Activated naive CD4-positive, alpha-beta T cell treated with anti-CD3 and anti-CD28 coated beads, Interleukin-2, amount 50 U/mL, for 72 hours (primary cell): ENCODE measurements at regions not wholly inside any gene's neighbourhood (a gene's known extent, or its start where the extent isn't known, plus 50 kb on each side); places are given as distances from the start of the nearest gene placed in this dataset.

Experiments used
- ATAC-seq, 2 donors: fragments of 150-1000 bp; cut with Tn5 transposase; 2 replicates each; pipeline ENCODE4 v1.10.0; 2021; ENCODE audit warnings: mild to moderate bottlenecking in 2 of 2, moderate library complexity in 2 of 2
- DNase-seq, 2 donors: peaks; one replicate each; pipeline ENCODE4 v3.0.0; 2021 to 2022; ENCODE audit warnings: low spot score in 2 of 2
- H3K27ac Mint-ChIP-seq, 2 donors: one replicate each; pipeline ENCODE4 v1.8.0; 2022; ENCODE audit warnings: mild to moderate bottlenecking in 2 of 2, mixed read lengths in 2 of 2
- H3K36me3 Mint-ChIP-seq, 2 donors: one replicate each; pipeline ENCODE4 v1.8.0; 2022; ENCODE audit warnings: mixed read lengths in 2 of 2
- H3K9me3 Mint-ChIP-seq, 2 donors: one replicate each; pipeline ENCODE4 v1.8.0; 2022; ENCODE audit warnings: mixed read lengths in 2 of 2

GRCh38 chr18:59054496-59055287 is 85.0 kb upstream of the SEC11C start:
- DNase-seq (no peak), ATAC-seq (no peak)
- Mint-ChIP-seq H3K36me3 (no peaks in the 10 kb centered on the region), H3K27ac (no peak overlapping the region), H3K9me3 (no peaks in the 10 kb centered on the region)

DNA sequence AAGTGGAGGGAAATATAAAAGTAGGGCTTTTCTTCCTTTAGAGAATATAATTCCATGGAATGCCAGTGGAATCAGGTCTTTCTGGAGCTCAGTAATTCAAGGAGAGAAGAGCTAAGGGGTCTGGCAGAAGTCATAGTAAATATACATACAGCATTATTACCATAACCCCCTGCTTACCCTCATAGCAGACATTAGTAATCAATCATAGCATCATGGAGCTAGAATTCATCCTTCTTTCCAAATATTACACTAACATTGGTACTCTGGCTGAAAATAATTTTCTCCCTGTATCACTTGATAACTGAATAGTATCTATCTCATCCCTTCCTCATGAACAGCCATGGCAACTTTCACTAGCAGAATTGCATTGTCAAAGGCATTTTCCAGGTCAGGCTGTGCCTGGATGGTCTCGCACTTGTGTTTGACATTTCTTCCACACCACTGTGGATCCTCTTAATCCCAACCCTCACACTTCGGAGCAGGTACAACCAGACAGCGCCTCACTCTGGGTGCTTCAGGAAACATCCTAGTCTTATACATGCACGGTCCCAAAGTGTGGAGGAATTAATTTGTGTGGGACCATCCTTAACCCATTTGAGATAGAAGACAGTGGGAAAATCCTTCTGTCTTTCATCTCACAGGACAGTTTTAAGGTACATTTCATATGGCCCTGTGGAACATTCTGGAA is 84.2 kb upstream of the SEC11C start:
- DNase-seq = no peak
- peak overlapping the region in 1 of 2 donors; percentile 8 for H3K27ac Mint-ChIP-seq
- no peak for ATAC-seq
- no peaks in the 10 kb centered on the region for H3K36me3 Mint-ChIP-seq
- no peaks in the 10 kb centered on the region for H3K9me3 Mint-ChIP-seq

DNA sequence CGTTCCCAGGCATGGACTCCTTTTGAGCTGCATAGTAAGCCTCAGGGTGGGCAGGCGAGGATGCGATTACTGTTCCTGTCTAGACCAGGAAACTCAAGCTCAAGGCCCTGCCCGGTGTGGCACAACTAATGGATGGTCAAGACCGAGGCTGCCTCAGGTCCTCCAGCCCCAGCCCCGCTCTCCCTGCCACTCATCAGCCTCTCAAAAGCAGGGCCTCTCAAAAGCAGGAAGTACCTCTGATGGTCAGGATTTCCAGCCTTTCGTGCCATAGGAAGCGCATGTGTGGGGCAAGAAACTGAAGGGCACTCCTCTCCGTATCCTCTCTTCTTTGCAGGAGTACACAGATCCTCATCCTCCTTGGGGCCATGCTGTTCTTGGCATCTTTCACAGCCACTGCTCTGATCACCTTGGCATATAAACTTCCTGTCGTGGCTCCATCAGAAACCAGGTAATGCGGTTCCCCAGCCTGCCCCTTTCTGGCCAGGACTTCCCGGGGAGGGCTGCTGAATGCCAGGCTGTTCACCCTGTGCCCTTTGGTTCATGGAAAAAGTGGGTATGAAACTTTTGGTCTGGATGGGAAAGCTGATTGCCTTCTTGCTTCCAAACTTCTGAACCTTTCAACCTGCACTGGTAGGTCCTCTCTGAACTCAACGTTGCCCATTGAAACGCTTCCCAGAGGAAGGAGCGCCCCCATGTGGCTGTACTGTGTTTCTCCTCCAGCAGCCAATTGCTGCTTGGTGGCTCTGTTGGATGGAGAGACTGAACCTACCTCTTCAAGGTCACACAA is 82.8 kb upstream of the SEC11C start:
- DNase-seq (peak in 1 of 2 donors; percentile 79), ATAC-seq (peak; percentile 58 to 78)
- Mint-ChIP-seq H3K9me3 (no peaks in the 10 kb centered on the region), H3K27ac (no peak overlapping the region), H3K36me3 (no peaks in the 10 kb centered on the region)

- H3K9me3 Mint-ChIP-seq = no peaks in the 10 kb centered on the region
- ATAC-seq (no peak), DNase-seq (no peak)
- H3K27ac Mint-ChIP-seq = no peak overlapping the region
- H3K36me3 Mint-ChIP-seq = no peaks in the 10 kb centered on the region
These were observed 82.2 kb upstream of the SEC11C start for GRCh38 chr18:59057493-59057795.

- ATAC-seq = no peak
These were observed 81.7 kb upstream of the SEC11C start for GRCh38 chr18:59057969-59058368.

GRCh38 chr18:59059140-59059539 is 80.5 kb upstream of the SEC11C start:
- Mint-ChIP-seq H3K36me3 (no peaks in the 10 kb centered on the region), H3K9me3 (no peaks in the 10 kb centered on the region), H3K27ac (no peak overlapping the region)
- ATAC-seq (no peak), DNase-seq (no peak)

More at GRCh38 chr18:59057969-59058368, 81.7 kb upstream of the SEC11C start:
- Mint-ChIP-seq H3K9me3 (no peaks in the 10 kb centered on the region), H3K27ac (no peak overlapping the region), H3K36me3 (no peaks in the 10 kb centered on the region)
- DNase-seq = no peak

GRCh38 chr18:59060551-59060950 is 79.1 kb upstream of the SEC11C start:
- Mint-ChIP-seq H3K9me3 (no peaks in the 10 kb centered on the region), H3K27ac (no peak overlapping the region), H3K36me3 (no peaks in the 10 kb centered on the region)
- ATAC-seq (no peak), DNase-seq (no peak)

DNA sequence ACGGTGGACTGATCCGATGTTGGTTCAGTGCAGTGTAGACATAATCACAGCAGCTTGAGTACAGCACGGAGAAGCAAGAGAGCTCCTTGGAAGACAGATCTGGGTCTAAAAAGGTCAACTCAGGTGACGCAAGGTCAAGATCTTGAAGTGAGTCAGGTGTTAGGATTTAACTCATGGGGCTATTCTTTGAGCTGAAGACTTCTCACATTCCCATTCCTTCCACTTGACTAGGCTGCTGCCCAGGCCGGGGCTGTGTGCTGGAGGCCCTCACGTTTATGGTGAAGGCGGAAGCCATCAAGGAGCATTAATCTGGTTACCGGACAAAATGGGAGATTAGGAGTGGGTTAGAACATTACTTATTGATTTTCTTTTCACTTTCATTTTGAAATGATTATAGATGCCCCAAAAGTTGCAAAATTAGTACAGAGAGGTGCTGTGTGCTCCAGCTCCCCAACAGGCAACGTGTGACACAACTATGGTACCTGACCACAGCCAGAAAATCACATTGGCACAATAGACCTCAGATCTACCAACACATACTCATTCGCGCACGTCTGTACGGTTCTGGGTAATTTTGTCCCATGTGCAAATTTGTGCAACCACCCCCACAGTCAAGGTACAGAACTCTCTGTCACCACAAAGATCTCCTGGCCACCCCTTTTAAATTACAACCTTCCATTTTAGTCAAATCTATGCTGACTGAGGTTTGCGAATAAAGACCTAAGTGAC is 77.6 kb upstream of the SEC11C start:
- no peak overlapping the region for H3K27ac Mint-ChIP-seq
- no peaks in the 10 kb centered on the region for H3K9me3 Mint-ChIP-seq
- DNase-seq = no peak
- no peaks in the 10 kb centered on the region for H3K36me3 Mint-ChIP-seq
- ATAC-seq = peak in 1 of 2 donors; percentile 81

DNA sequence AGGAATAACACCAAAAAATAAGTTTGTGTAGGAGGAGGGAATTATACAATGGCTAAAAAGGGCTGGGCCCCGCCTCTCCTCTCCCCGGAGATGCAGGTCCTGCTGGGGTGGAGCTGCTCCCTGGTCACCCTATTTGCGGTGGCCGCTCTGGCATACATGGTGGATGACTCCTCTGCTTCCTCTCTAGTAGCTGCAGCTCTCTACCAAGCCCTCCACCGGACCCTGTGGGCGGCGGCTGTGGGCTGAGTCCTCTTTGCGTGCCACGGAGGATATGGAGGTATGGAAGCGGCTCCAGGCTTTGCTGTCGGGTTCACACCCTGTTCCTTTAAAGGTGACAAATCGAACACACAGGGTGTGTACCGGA is 77.1 kb upstream of the SEC11C start:
- Mint-ChIP-seq H3K27ac (no peak overlapping the region), H3K36me3 (no peaks in the 10 kb centered on the region), H3K9me3 (no peaks in the 10 kb centered on the region)
- DNase-seq (no peak), ATAC-seq (peak in 1 of 2 donors; percentile 18)

GRCh38 chr18:59063300-59063906 is 76.3 kb upstream of the SEC11C start:
- H3K36me3 Mint-ChIP-seq = no peaks in the 10 kb centered on the region
- H3K9me3 Mint-ChIP-seq = no peaks in the 10 kb centered on the region
- DNase-seq (no peak), ATAC-seq (peak in 1 of 2 donors; percentile 32)
- H3K27ac Mint-ChIP-seq = no peak overlapping the region

DNA sequence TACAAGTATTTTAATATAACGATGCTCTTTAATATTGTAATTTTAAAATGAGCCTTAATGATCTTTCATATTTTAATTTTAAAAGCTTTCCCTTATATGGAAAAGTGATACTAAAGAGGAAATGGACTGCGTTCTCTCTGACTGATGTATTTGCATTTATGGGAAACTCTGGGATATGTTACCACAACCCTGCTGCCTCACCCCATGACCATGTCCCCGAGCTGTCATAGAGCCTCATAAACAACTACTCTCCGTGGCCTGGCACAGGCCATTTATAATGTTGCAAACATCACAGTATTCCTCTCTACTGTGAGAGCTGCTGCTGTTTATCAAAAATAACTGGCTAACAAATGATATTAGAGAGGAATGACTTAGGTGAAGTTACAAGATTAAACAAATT is 75.8 kb upstream of the SEC11C start:
- Mint-ChIP-seq H3K36me3 (no peaks in the 10 kb centered on the region), H3K9me3 (no peaks in the 10 kb centered on the region), H3K27ac (no peak overlapping the region)
- no peak for DNase-seq
- no peak for ATAC-seq

DNA sequence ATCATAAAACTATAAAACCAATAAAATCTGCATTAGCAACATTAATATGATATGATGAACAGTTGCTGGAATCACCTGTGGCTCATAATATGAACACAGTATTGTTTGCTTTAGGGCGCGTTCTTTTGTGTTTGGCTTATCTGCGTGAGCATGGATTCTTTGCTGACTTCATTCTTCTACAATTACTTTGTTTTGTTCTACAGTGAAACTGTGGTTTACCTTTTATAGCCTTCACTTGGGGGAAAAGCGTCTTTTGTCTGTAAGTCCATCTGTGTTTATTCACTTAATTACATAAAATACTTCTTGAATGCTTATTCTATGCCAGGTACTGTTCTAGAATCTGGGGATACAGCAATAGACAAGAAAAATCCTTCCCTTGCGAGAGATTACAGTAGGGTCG is 74.0 kb upstream of the SEC11C start:
- no peak for DNase-seq

DNA sequence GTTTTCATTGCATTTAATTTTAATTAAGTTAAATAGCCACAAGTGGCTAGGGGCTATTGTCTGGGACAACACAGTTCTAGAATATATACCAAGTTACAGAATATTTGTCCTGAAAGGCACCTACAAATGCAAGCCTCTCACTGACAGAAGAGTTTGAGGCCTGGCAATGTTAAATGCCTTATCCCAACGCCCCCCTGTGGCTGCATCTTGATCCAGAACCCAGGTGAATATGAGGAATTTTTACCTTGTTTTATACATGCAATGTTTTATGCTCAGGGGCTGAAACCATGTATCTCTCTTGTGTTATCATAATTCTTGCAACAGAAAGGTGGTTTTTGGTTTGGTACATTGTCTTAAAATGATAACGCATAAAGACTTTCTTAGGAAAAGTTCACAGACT is 71.8 kb upstream of the SEC11C start:
- ATAC-seq (no peak), DNase-seq (no peak)
- no peak overlapping the region for H3K27ac Mint-ChIP-seq
- H3K9me3 Mint-ChIP-seq = no peaks in the 10 kb centered on the region
- no peaks in the 10 kb centered on the region for H3K36me3 Mint-ChIP-seq

More for the DNA sequence above, 74.0 kb upstream of the SEC11C start:
- no peaks in the 10 kb centered on the region for H3K9me3 Mint-ChIP-seq
- H3K27ac Mint-ChIP-seq = no peak overlapping the region
- no peak for ATAC-seq
- H3K36me3 Mint-ChIP-seq = no peaks in the 10 kb centered on the region

GRCh38 chr18:59068276-59069071 is 71.2 kb upstream of the SEC11C start:
- ATAC-seq (no peak), DNase-seq (no peak)
- Mint-ChIP-seq H3K27ac (no peak overlapping the region), H3K36me3 (no peaks in the 10 kb centered on the region), H3K9me3 (no peaks in the 10 kb centered on the region)

DNA sequence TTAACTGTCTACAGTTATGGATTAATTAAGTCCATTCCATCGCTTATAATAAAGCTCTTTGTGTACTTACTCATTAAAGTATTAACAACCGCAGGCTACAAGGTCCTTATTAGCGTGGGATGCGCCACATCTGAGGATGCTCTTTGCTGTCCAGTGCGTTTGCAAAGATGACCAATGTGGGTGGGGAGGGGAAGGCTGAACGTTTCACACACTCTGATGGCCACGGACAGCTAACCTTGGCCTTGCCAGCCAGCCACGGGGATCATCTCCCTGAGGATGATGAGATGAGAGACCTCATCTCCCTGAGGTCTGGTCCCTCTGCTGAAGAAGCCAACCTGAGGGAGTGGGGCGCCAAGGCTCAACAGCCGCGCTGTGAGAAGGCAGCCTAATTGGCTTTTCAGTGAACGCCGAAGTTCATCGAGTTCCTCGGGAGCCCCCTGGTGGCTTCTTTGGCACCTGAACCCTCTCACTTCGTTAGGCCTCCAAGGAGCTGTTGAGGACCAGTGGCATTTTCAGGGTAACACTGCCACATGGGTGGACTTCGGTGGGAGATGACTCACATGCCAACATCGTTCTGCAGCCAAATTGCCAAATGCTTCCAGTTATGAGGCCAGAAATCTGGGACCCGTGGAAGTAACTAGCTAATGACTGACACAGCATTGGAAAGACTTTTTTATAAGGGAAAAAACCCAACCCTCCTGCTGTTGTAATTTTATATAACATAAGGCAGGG is 69.3 kb upstream of the SEC11C start:
- peak; percentile 76 to 89 for ATAC-seq
- Mint-ChIP-seq H3K9me3 (no peaks in the 10 kb centered on the region), H3K36me3 (no peaks in the 10 kb centered on the region), H3K27ac (no peak overlapping the region)
- DNase-seq = peak; percentile 60 to 83
